GM12878 (cell line): ENCODE measurements at regions not wholly inside any gene's neighbourhood (a gene's known extent, or its start where the extent isn't known, plus 50 kb on each side); places are given as distances from the start of the nearest gene placed in this dataset.

Source experiments
- BACH1 ChIP-seq: fragments of 450-650 bp; IDR thresholded peaks from 2 replicates; pipeline ENCODE4 v1.6.1; 2017; ENCODE audit warnings: mild to moderate bottlenecking, borderline replicate concordance
- CHD2 ChIP-seq: IDR thresholded peaks from 2 replicates; pipeline ENCODE4 v1.6.1; 2011; ENCODE audit warnings: low read depth, low read length, improper control_type of control experiment, borderline replicate concordance
- CREM ChIP-seq: IDR thresholded peaks from 2 replicates; pipeline ENCODE4 v1.6.1; 2014; ENCODE audit warnings: antibody characterized with exemption, low read depth
- CUX1 ChIP-seq: IDR thresholded peaks from 2 replicates; pipeline ENCODE4 v1.6.1; 2012; ENCODE audit warnings: improper control_type of control experiment, low read depth, low read length; ENCODE audit not compliant: insufficient replicate concordance
- EGR1 ChIP-seq, 2 experiments: IDR thresholded peaks; 1 replicate in 1 of 2; 2 replicates in 1 of 2; pipeline ENCODE4 v1.6.1; 2011 to 2012; ENCODE audit warnings: low read depth in 2 of 2, low read length in 2 of 2, borderline replicate concordance in 1 of 2, mild to moderate bottlenecking in 1 of 2, moderate library complexity in 1 of 2
- EP300 ChIP-seq, 2 experiments: fragments of 150-350 bp in 1 of 2; IDR thresholded peaks; 2 replicates each; pipeline ENCODE4 v1.6.1; 2011 to 2012; ENCODE audit warnings: low read depth in 2 of 2, low read length in 2 of 2, borderline replicate concordance in 1 of 2, improper control_type of control experiment in 1 of 2, inconsistent platforms in 1 of 2; ENCODE audit not compliant: control insufficient read depth in 1 of 2
- KLF5 ChIP-seq: fragments of 450-650 bp; IDR thresholded peaks from 2 replicates; pipeline ENCODE4 v1.6.1; 2014; ENCODE audit warnings: mild to moderate bottlenecking; ENCODE audit not compliant: partially characterized antibody
- MAX ChIP-seq: IDR thresholded peaks from 2 replicates; pipeline ENCODE4 v1.6.1; 2012; ENCODE audit warnings: low read depth, low read length, improper control_type of control experiment
- MLLT1 ChIP-seq: fragments of 450-650 bp; IDR thresholded peaks from 2 replicates; pipeline ENCODE4 v1.6.1; 2016; ENCODE audit warnings: mild to moderate bottlenecking
- NRF1 ChIP-seq: conservative IDR thresholded peaks from 2 replicates; pipeline ENCODE4 v1.6.1; 2011; ENCODE audit warnings: mild to moderate bottlenecking, low read depth, low read length, improper control_type of control experiment
- RELB ChIP-seq: fragments of 450-650 bp; IDR thresholded peaks from 2 replicates; pipeline ENCODE4 v1.6.1; 2017; ENCODE audit warnings: low read depth, mild to moderate bottlenecking, moderate library complexity
- SRF ChIP-seq, 2 experiments: IDR thresholded peaks; 2 replicates each; pipeline ENCODE4 v1.6.1; 2011; ENCODE audit warnings: low read depth in 2 of 2, low read length in 2 of 2, mild to moderate bottlenecking in 1 of 2, moderate library complexity in 1 of 2
- ZBTB11 ChIP-seq: fragments of 450-650 bp; formaldehyde crosslinking; IDR thresholded peaks from 2 replicates; pipeline ENCODE4 v1.5.0; 2022; ENCODE audit warnings: mild to moderate bottlenecking, missing genetic modification characterization
- ZNF384 ChIP-seq: IDR thresholded peaks from 2 replicates; pipeline ENCODE4 v1.6.1; 2012; ENCODE audit warnings: low read depth, mild to moderate bottlenecking, low read length, improper control_type of control experiment, borderline replicate concordance

GRCh38 chr7:51601461-51601860, 284.9 kb upstream of the COBL start (continued):
- TF ChIP-seq ZBTB11 (CRISPR knock-in tag) (no peak), SRF (IDR thresholded peaks at IDR 0.05; ENCODE audit: low read depth in 2 of 2, low read length in 2 of 2) (no peak), NRF1 (no peak), RELB (no peak), MAX (no peak), CUX1 (no peak), EGR1 (IDR thresholded peaks at IDR 0.05; ENCODE audit: borderline replicate concordance in 1 of 2, low read depth in 2 of 2, low read length in 2 of 2) (no peak), MLLT1 (no peak), BACH1 (no peak), KLF5 (no peak), ZNF384 (no peak), CHD2 (no peak), CREM (no peak), EP300 (IDR thresholded peaks at IDR 0.05; ENCODE audit: borderline replicate concordance in 1 of 2, control insufficient read depth in 1 of 2, low read depth in 2 of 2, low read length in 2 of 2) (no peak)
